K562 (cell line): ENCODE measurements at regions not wholly inside any gene's neighbourhood (a gene's known extent, or its start where the extent isn't known, plus 50 kb on each side); places are given as distances from the start of the nearest gene placed in this dataset.

Source experiments
- ATAC-seq: fragments of 200-7000 bp; cut with Tn5 transposase; 3 replicates; pipeline ENCODE4 v1.9.1; 2020; ENCODE audit warnings: moderate library complexity
- BruUV-seq: library from RNA; stranded (reverse); fragments of 400-500 nt; replicated peaks from 2 replicates; lab custom pipeline; 2021; lab: Mats Ljungman, UMichigan
- CTCF ChIA-PET: fragments of 300-600 bp; formaldehyde crosslinking; extraction: SDS; loops from one replicate; lab custom pipeline; 2021; ENCODE audit warnings: low intra/inter-chr PET ratio; lab: Yijun Ruan, JAX
- POLR2A ChIA-PET: fragments of 300-600, 350-650 bp; sonication (Branson Sonifier 250); formaldehyde crosslinking; extraction: SDS; loops from one replicate; lab custom pipeline; 2021; ENCODE audit warnings: antibody characterized with exemption, inconsistent platforms; lab: Yijun Ruan, JAX
- DNase-seq, 4 experiments: peaks; one replicate each; pipeline versions ENCODE4 v3.0.0 to v3.0.0-alpha.2; 2011 to 2018; ENCODE audit warnings: low spot score in 3 of 4, mixed read lengths in 3 of 4; ENCODE audit errors: extremely low read depth in 1 of 4
- FAIRE-seq: peaks from 2 replicates; lab custom pipeline; 2011; peaks lifted over from hg19 to GRCh38; lab: Jason Lieb, UNC
- H2AFZ ChIP-seq: 2 replicates; pipeline ENCODE4 v1.6.0; 2011; ENCODE audit warnings: low read depth, low read length, control low read depth, inconsistent platforms
- H3K27ac ChIP-seq: fragments of 200-600 bp; 3 replicates; pipeline ENCODE4 v1.8.0; 2011; ENCODE audit warnings: low read depth, mild to moderate bottlenecking, control low read depth, inconsistent platforms, low read length, moderate library complexity, mixed read lengths; ENCODE audit errors: extremely low read depth
- H3K27me3 ChIP-seq, 2 experiments: fragments of 300-600 bp in 1 of 2; 2 replicates in 1 of 2; 3 replicates in 1 of 2; pipeline versions ENCODE4 v1.6.0 to v1.8.0; 2011; ENCODE audit warnings: inconsistent platforms in 2 of 2, low read length in 2 of 2, mild to moderate bottlenecking in 1 of 2, mixed read lengths in 1 of 2, moderate library complexity in 1 of 2; ENCODE audit not compliant: control insufficient read depth in 2 of 2, insufficient read depth in 2 of 2
- H3K36me3 ChIP-seq: fragments of 300-600 bp; 3 replicates; pipeline ENCODE4 v1.8.0; 2011; ENCODE audit warnings: mild to moderate bottlenecking, low read length, inconsistent platforms; ENCODE audit not compliant: control insufficient read depth, insufficient read depth
- H3K4me1 ChIP-seq, 2 experiments: fragments of 200-600 bp in 1 of 2; replicated peaks in 1 of 2; 2 replicates in 1 of 2; 3 replicates in 1 of 2; pipeline versions ENCODE4 v1.5.1 to v1.8.0; 2011; ENCODE audit warnings: inconsistent platforms in 2 of 2, low read length in 2 of 2, mild to moderate bottlenecking in 1 of 2, mixed read lengths in 1 of 2, moderate library complexity in 1 of 2; ENCODE audit not compliant: control insufficient read depth in 2 of 2, insufficient read depth in 2 of 2
- H3K4me2 ChIP-seq: 2 replicates; pipeline ENCODE4 v1.6.1; 2011; ENCODE audit warnings: low read length, control low read depth, inconsistent platforms, mixed read lengths; ENCODE audit not compliant: insufficient read depth
- H3K4me3 ChIP-seq: fragments of 200-600 bp; sonication (generic), shearing (Covaris generic); 2 replicates; pipeline ENCODE4 v1.5.1; 2016; ENCODE audit warnings: control low read depth, inconsistent platforms
- H3K79me2 ChIP-seq: fragments of 200-600 bp; 3 replicates; pipeline ENCODE4 v1.8.0; 2011; ENCODE audit warnings: low read length, inconsistent platforms; ENCODE audit not compliant: control insufficient read depth, insufficient read depth
- H3K9ac ChIP-seq, 2 experiments: 2 replicates each; pipeline versions ENCODE4 v1.6.0 to v1.6.1; 2011; ENCODE audit warnings: low read depth in 2 of 2, low read length in 2 of 2, control low read depth in 1 of 2, inconsistent platforms in 1 of 2, mild to moderate bottlenecking in 1 of 2, mixed read lengths in 1 of 2; ENCODE audit not compliant: insufficient read depth in 1 of 2
- H3K9me1 ChIP-seq: one replicate; pipeline ENCODE4 v1.6.0; 2011; ENCODE audit warnings: inconsistent platforms, mild to moderate bottlenecking, low read length, moderate library complexity; ENCODE audit not compliant: control insufficient read depth, insufficient read depth
- H3K9me3 ChIP-seq: replicated peaks from 2 replicates; pipeline ENCODE4 v1.5.1; 2011; ENCODE audit warnings: low read depth, low read length, inconsistent platforms; ENCODE audit not compliant: control insufficient read depth, insufficient read depth
- H4K20me1 ChIP-seq: replicated peaks from 2 replicates; pipeline ENCODE4 v1.6.1; 2011; ENCODE audit warnings: low read length, inconsistent platforms, mixed read lengths; ENCODE audit not compliant: control insufficient read depth, insufficient read depth
- BDP1 ChIP-seq: IDR thresholded peaks from 3 replicates; pipeline ENCODE4 v1.6.1; 2011; ENCODE audit not compliant: insufficient read length, insufficient read depth
- C11orf30 ChIP-seq: fragments of 450-650 bp; IDR thresholded peaks from 2 replicates; pipeline ENCODE4 v1.6.1; 2016; ENCODE audit warnings: low read depth, mild to moderate bottlenecking
- ELF1 ChIP-seq: fragments of 200-800 bp; sonication (Bioruptor generic); IDR thresholded peaks from 2 replicates; pipeline ENCODE4 v1.6.1; 2016; ENCODE audit warnings: missing genetic modification characterization, missing compliant biosample characterization
- MAFF ChIP-seq: IDR thresholded peaks from 2 replicates; pipeline ENCODE4 v1.6.1; 2012; ENCODE audit warnings: low read length, improper control_type of control experiment
- MAFG ChIP-seq: fragments of 450-650 bp; conservative IDR thresholded peaks from 2 replicates; pipeline ENCODE4 v1.6.1; 2016; ENCODE audit warnings: missing genetic modification characterization, missing compliant biosample characterization
- MAFK ChIP-seq: IDR thresholded peaks from 2 replicates; pipeline ENCODE4 v1.6.1; 2011; ENCODE audit warnings: low read length, improper control_type of control experiment
- MYC ChIP-seq, 2 experiments: fragments of 250-450 bp in 1 of 2; sonication (Bioruptor Pico) in 1 of 2; IDR thresholded peaks; 2 replicates each; pipeline versions ENCODE4 v1.5.1 to v1.6.1; 2012 to 2021; ENCODE audit warnings: low read depth in 2 of 2, borderline replicate concordance in 1 of 2, improper control_type of control experiment in 1 of 2, low read length in 1 of 2, mild to moderate bottlenecking in 1 of 2, moderate library complexity in 1 of 2
- PHTF2 ChIP-seq: fragments of 250-450 bp; sonication (Bioruptor Pico); IDR thresholded peaks from 2 replicates; pipeline ENCODE4 v1.5.0; 2021; ENCODE audit warnings: mild to moderate bottlenecking
- PPARD ChIP-seq: fragments of 250-450 bp; sonication (Bioruptor Pico); IDR thresholded peaks from 2 replicates; pipeline ENCODE4 v1.8.0; 2022; ENCODE audit warnings: inconsistent platforms, mild to moderate bottlenecking, moderate library complexity
- RBM14 ChIP-seq: fragments of 200-400 bp; formaldehyde crosslinking; IDR thresholded peaks from 2 replicates; pipeline ENCODE4 v1.6.1; 2018; ENCODE audit warnings: low read depth, mild to moderate bottlenecking, low read length, moderate library complexity, borderline replicate concordance; ENCODE audit not compliant: insufficient read depth
- TGIF2 ChIP-seq: sonication (generic); formaldehyde crosslinking; IDR thresholded peaks from 2 replicates; pipeline ENCODE4 v1.8.1; 2022; ENCODE audit warnings: mild to moderate bottlenecking, missing genetic modification reagents, moderate library complexity
- ZBTB17 ChIP-seq: fragments of 450-650 bp; formaldehyde crosslinking; IDR thresholded peaks from 2 replicates; pipeline ENCODE4 v1.4.0; 2020; ENCODE audit warnings: mild to moderate bottlenecking
- ZNF253 ChIP-seq: fragments of 250-450 bp; sonication (Bioruptor Pico); conservative IDR thresholded peaks from 2 replicates; pipeline ENCODE4 v1.6.1; 2021; ENCODE audit warnings: mild to moderate bottlenecking
- ZNF316 ChIP-seq: fragments of 450-650 bp; IDR thresholded peaks from 2 replicates; pipeline ENCODE4 v1.6.1; 2016
- WGBS: fragments of 100-300 bp; shearing (Covaris generic); methylation state at CpG from one replicate; pipeline ENCODE4 v1.1.6; 2016; ENCODE audit warnings: low coverage, mixed read lengths; ENCODE audit not compliant: insufficient coverage; ENCODE audit errors: missing lambda C conversion rate; 5-methylcytosine and 5-hydroxymethylcytosine counted together
- in situ Hi-C: fragments of 300-500 bp; cut with MboI; formaldehyde crosslinking; loops from 4 replicates; pipeline ENCODE4 v1.15.0; 2018; ENCODE audit warnings: inconsistent platforms, mixed read lengths
- intact Hi-C: fragments of 100-400 bp; cut with micrococcal nuclease; formaldehyde crosslinking; loops from 2 replicates; pipeline ENCODE4 v1.14.2; 2022
- TF ChIP-seq, protein P1 (sequence below), 2 experiments: fragments of 450-650 bp in 1 of 2; sonication (generic) in 1 of 2; formaldehyde crosslinking in 1 of 2; IDR thresholded peaks; 2 replicates each; pipeline versions ENCODE4 v1.7.1 to v1.9.0; 2016 to 2022; ENCODE audit warnings: inconsistent platforms in 1 of 2, mild to moderate bottlenecking in 1 of 2, missing genetic modification reagents in 1 of 2

GRCh38 chr3:10688548-10689172 lies 127.4 kb upstream of the SLC6A11 start:
- in situ Hi-C loops = no loop called here
- DNase-seq (no peak), FAIRE-seq (no peak), ATAC-seq (no peak)
- Histone ChIP-seq H3K79me2 (no peaks in the 10 kb centered on the region), H3K9me1 (no peaks in the 10 kb centered on the region), H3K27me3 (peaks cover 0 to 8% of the 10 kb centered on the region in 2 experiments; a peak in 3 of 5 replicates), H2AFZ (no peak overlapping the region), H3K9ac (no peak overlapping the region), H3K9me3 (no peaks in the 10 kb centered on the region), H4K20me1 (no peaks in the 10 kb centered on the region), H3K27ac (no peak overlapping the region), H3K4me2 (no peak overlapping the region), H3K36me3 (no peaks in the 10 kb centered on the region), H3K4me3 (no peak overlapping the region), H3K4me1 (no peaks in the 10 kb centered on the region)
- 0% methylated on average over 8 of the region's 8 CpGs for WGBS
- intact Hi-C loops = no loop called here
- no TSS peak for BruUV-seq
- CTCF ChIA-PET = no interaction called here
- POLR2A ChIA-PET = no interaction called here
- TF ChIP-seq ZBTB17 (CRISPR knock-in tag) = no peak
- TF ChIP-seq C11orf30 = peak; percentile 85
- no peak for TF ChIP-seq MYC (IDR thresholded peaks at IDR 0.05; ENCODE audit: low read depth, low read length)
- no peak for TF ChIP-seq MYC (CRISPR knock-in tag; IDR thresholded peaks at IDR 0.05; ENCODE audit: borderline replicate concordance, low read depth)
- no peak for TF ChIP-seq ELF1 (tag)
- TF ChIP-seq TGIF2 (CRISPR knock-in tag) = no peak
- no peak for TF ChIP-seq ZNF253
- no peak for TF ChIP-seq PPARD (CRISPR knock-in tag)
- peak; percentile 88 for TF ChIP-seq MAFG
- peak; percentile 88 for TF ChIP-seq MAFK
- no peak for TF ChIP-seq RBM14
- TF ChIP-seq, protein P1, sequence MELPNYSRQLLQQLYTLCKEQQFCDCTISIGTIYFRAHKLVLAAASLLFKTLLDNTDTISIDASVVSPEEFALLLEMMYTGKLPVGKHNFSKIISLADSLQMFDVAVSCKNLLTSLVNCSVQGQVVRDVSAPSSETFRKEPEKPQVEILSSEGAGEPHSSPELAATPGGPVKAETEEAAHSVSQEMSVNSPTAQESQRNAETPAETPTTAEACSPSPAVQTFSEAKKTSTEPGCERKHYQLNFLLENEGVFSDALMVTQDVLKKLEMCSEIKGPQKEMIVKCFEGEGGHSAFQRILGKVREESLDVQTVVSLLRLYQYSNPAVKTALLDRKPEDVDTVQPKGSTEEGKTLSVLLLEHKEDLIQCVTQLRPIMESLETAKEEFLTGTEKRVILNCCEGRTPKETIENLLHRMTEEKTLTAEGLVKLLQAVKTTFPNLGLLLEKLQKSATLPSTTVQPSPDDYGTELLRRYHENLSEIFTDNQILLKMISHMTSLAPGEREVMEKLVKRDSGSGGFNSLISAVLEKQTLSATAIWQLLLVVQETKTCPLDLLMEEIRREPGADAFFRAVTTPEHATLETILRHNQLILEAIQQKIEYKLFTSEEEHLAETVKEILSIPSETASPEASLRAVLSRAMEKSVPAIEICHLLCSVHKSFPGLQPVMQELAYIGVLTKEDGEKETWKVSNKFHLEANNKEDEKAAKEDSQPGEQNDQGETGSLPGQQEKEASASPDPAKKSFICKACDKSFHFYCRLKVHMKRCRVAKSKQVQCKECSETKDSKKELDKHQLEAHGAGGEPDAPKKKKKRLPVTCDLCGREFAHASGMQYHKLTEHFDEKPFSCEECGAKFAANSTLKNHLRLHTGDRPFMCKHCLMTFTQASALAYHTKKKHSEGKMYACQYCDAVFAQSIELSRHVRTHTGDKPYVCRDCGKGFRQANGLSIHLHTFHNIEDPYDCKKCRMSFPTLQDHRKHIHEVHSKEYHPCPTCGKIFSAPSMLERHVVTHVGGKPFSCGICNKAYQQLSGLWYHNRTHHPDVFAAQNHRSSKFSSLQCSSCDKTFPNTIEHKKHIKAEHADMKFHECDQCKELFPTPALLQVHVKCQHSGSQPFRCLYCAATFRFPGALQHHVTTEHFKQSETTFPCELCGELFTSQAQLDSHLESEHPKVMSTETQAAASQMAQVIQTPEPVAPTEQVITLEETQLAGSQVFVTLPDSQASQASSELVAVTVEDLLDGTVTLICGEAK (IDR thresholded peaks at IDR 0.05) = no peak
- TF ChIP-seq, protein P1 (CRISPR knock-in tag; IDR thresholded peaks at IDR 0.05) = no peak
- TF ChIP-seq PHTF2 (CRISPR knock-in tag) = no peak
- TF ChIP-seq BDP1 = no peak
- TF ChIP-seq ZNF316 = peak; percentile 88
- TF ChIP-seq MAFF = peak; percentile 86
